ENCODE measurements at regions not wholly inside any gene's neighbourhood (a gene's known extent, or its start where the extent isn't known, plus 50 kb on each side); places are given as distances from the start of the nearest gene placed in this dataset.

GRCh38 chr17:72175787-72176515 is 55.1 kb downstream of the SOX9 start:
- no peak for TF ChIP-seq CTCF (IDR thresholded peaks at IDR 0.05; ENCODE audit: insufficient read depth, low read length, missing control alignments)
- DNase-seq (ENCODE audit: low read depth, low spot score) = no peak
- H3K4me3 ChIP-seq (ENCODE audit: low read depth, low read length) = no peak overlapping the region
- ChIA-PET CTCF (interaction anchor here (1.2 kb wide), 1 partner anchor 38 kb away, joined by 3 read pairs; no protein-coding TSS in a partner anchor), POLR2A (no interaction called here)

GRCh38 chr17:72176516-72176851 is 55.7 kb downstream of the SOX9 start:
- POLR2A ChIA-PET = no interaction called here
- no peak for DNase-seq (ENCODE audit: low read depth, low spot score)
- no peak for TF ChIP-seq CTCF (IDR thresholded peaks at IDR 0.05; ENCODE audit: insufficient read depth, low read length, missing control alignments)
- CTCF ChIA-PET = interaction anchor here (1.2 kb wide), 1 partner anchor 39 kb away, joined by 3 read pairs; no protein-coding TSS in a partner anchor
- no peak overlapping the region for H3K4me3 ChIP-seq (ENCODE audit: low read depth, low read length)

GRCh38 chr17:72176951-72177660 is 56.3 kb downstream of the SOX9 start:
- CTCF ChIA-PET = no interaction called here
- no peak for TF ChIP-seq CTCF (IDR thresholded peaks at IDR 0.05; ENCODE audit: insufficient read depth, low read length, missing control alignments)
- no peak overlapping the region for H3K4me3 ChIP-seq (ENCODE audit: low read depth, low read length)
- POLR2A ChIA-PET = no interaction called here
- DNase-seq (ENCODE audit: low read depth, low spot score) = no peak

GRCh38 chr17:72177738-72178137 is 56.9 kb downstream of the SOX9 start:
- TF ChIP-seq CTCF (IDR thresholded peaks at IDR 0.05; ENCODE audit: insufficient read depth, low read length, missing control alignments) = no peak
- no peak overlapping the region for H3K4me3 ChIP-seq (ENCODE audit: low read depth, low read length)
- CTCF ChIA-PET = no interaction called here
- DNase-seq (ENCODE audit: low read depth, low spot score) = no peak
- POLR2A ChIA-PET = no interaction called here

- ChIA-PET POLR2A (no interaction called here), CTCF (interaction anchor here (0.6 kb wide), 1 partner anchor 8 kb away, joined by 3 read pairs; no protein-coding TSS in a partner anchor)
- DNase-seq (ENCODE audit: low read depth, low spot score) = no peak
- no peak for TF ChIP-seq CTCF (IDR thresholded peaks at IDR 0.05; ENCODE audit: insufficient read depth, low read length, missing control alignments)
- no peak overlapping the region for H3K4me3 ChIP-seq (ENCODE audit: low read depth, low read length)
These were observed 61.6 kb downstream of the SOX9 start for GRCh38 chr17:72182371-72182873.

- no peak for TF ChIP-seq CTCF (IDR thresholded peaks at IDR 0.05; ENCODE audit: insufficient read depth, low read length, missing control alignments)
- DNase-seq (ENCODE audit: low read depth, low spot score) = no peak
- no peak overlapping the region for H3K4me3 ChIP-seq (ENCODE audit: low read depth, low read length)
- ChIA-PET POLR2A (no interaction called here), CTCF (no interaction called here)
These were observed 62.4 kb downstream of the SOX9 start for GRCh38 chr17:72183194-72183685.
